Kidney epithelial cell (primary cell): ENCODE measurements at regions not wholly inside any gene's neighbourhood (a gene's known extent, or its start where the extent isn't known, plus 50 kb on each side); places are given as distances from the start of the nearest gene placed in this dataset.
A peak's percentile ranks its signal among the peaks of the same experiment; 100 is the strongest.

Source experiments
- DNase-seq: peaks from one replicate; pipeline ENCODE4 v3.0.0-alpha.2; 2010; ENCODE audit warnings: low read depth
- H3K27me3 ChIP-seq: 2 replicates; pipeline ENCODE4 v1.6.0; 2011; ENCODE audit warnings: low read length; ENCODE audit not compliant: control insufficient read depth, insufficient read depth
- H3K36me3 ChIP-seq: 2 replicates; pipeline ENCODE4 v1.5.1; 2011; ENCODE audit warnings: low read length; ENCODE audit not compliant: control insufficient read depth, insufficient read depth
- H3K4me3 ChIP-seq: 2 replicates; pipeline ENCODE4 v1.5.1; 2011; ENCODE audit warnings: low read depth, mild to moderate bottlenecking, control low read depth, low read length
- CTCF ChIP-seq: IDR thresholded peaks from 2 replicates; pipeline ENCODE4 v1.5.1; 2011; ENCODE audit warnings: mild to moderate bottlenecking, moderate library complexity, low read length, control low read depth, inconsistent platforms; ENCODE audit not compliant: insufficient read depth, poor library complexity, severe bottlenecking

GRCh38 chr7:85830982-85831381, 644.1 kb upstream of the SEMA3D start:
- H3K27me3 ChIP-seq: no peaks in the 10 kb centered on the region
- no peak overlapping the region for H3K4me3 ChIP-seq
- DNase-seq: no peak
- no peak for TF ChIP-seq CTCF
- H3K36me3 ChIP-seq: no peaks in the 10 kb centered on the region

GRCh38 chr7:85829817-85830432, 643.1 kb upstream of the SEMA3D start:
- DNase-seq: no peak
- H3K4me3 ChIP-seq: no peak overlapping the region
- no peaks in the 10 kb centered on the region for H3K36me3 ChIP-seq
- H3K27me3 ChIP-seq: no peaks in the 10 kb centered on the region
- TF ChIP-seq CTCF: peak; percentile 33

GRCh38 chr7:85829176-85829575, 642.3 kb upstream of the SEMA3D start:
- no peaks in the 10 kb centered on the region for H3K27me3 ChIP-seq

GRCh38 chr7:85828614-85829013, 641.8 kb upstream of the SEMA3D start:
- no peak for DNase-seq

More at GRCh38 chr7:85829176-85829575, 642.3 kb upstream of the SEMA3D start:
- Histone ChIP-seq H3K4me3 (no peak overlapping the region), H3K36me3 (no peaks in the 10 kb centered on the region)
- TF ChIP-seq CTCF: no peak
- no peak for DNase-seq

GRCh38 chr7:85823396-85824080, 636.7 kb upstream of the SEMA3D start:
- TF ChIP-seq CTCF: no peak
- no peaks in the 10 kb centered on the region for H3K36me3 ChIP-seq
- DNase-seq: no peak
- no peaks in the 10 kb centered on the region for H3K27me3 ChIP-seq
- H3K4me3 ChIP-seq: no peak overlapping the region

More at GRCh38 chr7:85828614-85829013, 641.8 kb upstream of the SEMA3D start:
- Histone ChIP-seq H3K4me3 (no peak overlapping the region), H3K36me3 (no peaks in the 10 kb centered on the region), H3K27me3 (no peaks in the 10 kb centered on the region)
- no peak for TF ChIP-seq CTCF
